ENCODE measurements at regions not wholly inside any gene's neighbourhood (a gene's known extent, or its start where the extent isn't known, plus 50 kb on each side); places are given as distances from the start of the nearest gene placed in this dataset.
"Not testable (repeated sequence)": the region's sequence is repeated elsewhere in the genome, so short reads cannot be mapped to it uniquely, and the experiment has no call there.

DNA sequence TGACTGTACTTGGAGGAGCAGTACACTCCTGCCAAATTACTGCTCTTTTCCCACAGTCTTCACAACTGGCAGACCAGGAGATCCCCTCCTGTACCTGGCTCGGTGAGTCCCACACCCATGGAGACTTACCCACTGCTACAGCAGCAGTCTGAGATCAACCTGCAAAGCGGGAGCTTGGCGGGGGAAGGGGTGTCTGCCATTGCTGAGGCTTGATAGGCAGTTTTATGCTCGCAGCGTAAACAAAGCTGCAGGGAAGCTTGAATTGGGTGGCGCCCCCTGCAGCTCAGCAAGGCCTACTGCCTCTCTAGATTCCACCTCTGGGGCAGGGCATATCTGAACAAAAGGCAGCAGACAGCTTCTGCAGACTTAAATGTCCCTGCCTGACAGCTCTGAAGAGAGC, 74.4 kb downstream of the EXTL2 start:
- H3K27me3 Mint-ChIP-seq; H3K27ac Mint-ChIP-seq; H3K4me1 Mint-ChIP-seq (ENCODE audit: low read depth); H3K4me3 Mint-ChIP-seq; intact Hi-C loops (cut with micrococcal nuclease); H3K36me3 Mint-ChIP-seq (ENCODE audit: low read depth): not testable (repeated sequence)
- peaks cover 25% of the 10 kb centered on the region for H3K9me3 Mint-ChIP-seq

DNA sequence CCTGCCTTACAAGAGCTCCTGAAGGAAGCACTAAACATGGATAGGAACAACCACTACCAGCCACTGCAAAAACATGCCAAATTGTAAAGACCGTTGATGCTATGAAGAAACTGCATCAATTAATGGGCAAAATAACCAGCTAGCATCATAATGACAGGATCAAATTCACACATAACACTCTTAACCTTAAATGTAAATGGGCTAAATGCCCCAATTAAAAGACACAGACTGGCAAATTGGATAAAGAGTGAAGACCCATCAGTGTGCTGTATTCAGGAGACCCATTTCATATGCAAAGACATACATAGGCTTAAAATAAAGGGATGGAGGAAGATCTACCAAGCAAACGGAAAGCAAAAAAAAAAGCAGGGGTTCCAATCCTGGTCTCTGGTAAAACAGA, 72.7 kb downstream of the EXTL2 start:
- H3K27ac Mint-ChIP-seq; H3K4me3 Mint-ChIP-seq; intact Hi-C loops (cut with micrococcal nuclease); H3K27me3 Mint-ChIP-seq; H3K4me1 Mint-ChIP-seq (ENCODE audit: low read depth); H3K36me3 Mint-ChIP-seq (ENCODE audit: low read depth): not testable (repeated sequence)
- H3K9me3 Mint-ChIP-seq, result peaks cover 25% of the 10 kb centered on the region

All from dendritic cell treated with granulocyte-macrophage colony-stimulating factor and Interleukin-4, amounts not matched to agents 40 ng/mL and 50 ng/mL, for 4 days (primary cell).